MM.1S (cell line): ENCODE measurements at regions not wholly inside any gene's neighbourhood (a gene's known extent, or its start where the extent isn't known, plus 50 kb on each side); places are given as distances from the start of the nearest gene placed in this dataset.

Experiments
- DNase-seq: peaks from one replicate; pipeline ENCODE4 v3.0.0-alpha.2; 2015
- H2AFZ ChIP-seq: fragments of 300-600 bp; sonication (generic); 2 replicates; pipeline ENCODE4 v1.6.0; 2016; ENCODE audit warnings: antibody characterized with exemption, low read length
- H3F3A ChIP-seq: fragments of 300-600 bp; sonication (generic); 2 replicates; pipeline ENCODE4 v1.6.1; 2016; ENCODE audit warnings: mild to moderate bottlenecking, antibody characterized with exemption, low read length, moderate library complexity, mixed read lengths; ENCODE audit not compliant: insufficient read depth
- H3K27ac ChIP-seq: fragments of 300-600 bp; sonication (generic); 2 replicates; pipeline ENCODE4 v1.5.1; 2016; ENCODE audit warnings: mild to moderate bottlenecking, low read length
- H3K27me3 ChIP-seq: fragments of 300-600 bp; sonication (generic); replicated peaks from 2 replicates; pipeline ENCODE4 v1.6.0; 2016; ENCODE audit warnings: low read length; ENCODE audit not compliant: insufficient read depth
- H3K36me3 ChIP-seq: fragments of 300-600 bp; sonication (generic); replicated peaks from 2 replicates; pipeline ENCODE4 v1.6.1; 2016; ENCODE audit warnings: mild to moderate bottlenecking, low read length, mixed read lengths; ENCODE audit not compliant: insufficient read depth
- H3K4me1 ChIP-seq: fragments of 300-600 bp; sonication (generic); 2 replicates; pipeline ENCODE4 v1.6.1; 2016; ENCODE audit warnings: low read length, mixed read lengths
- H3K4me2 ChIP-seq: fragments of 300-600 bp; sonication (generic); 2 replicates; pipeline ENCODE4 v1.6.0; 2016; ENCODE audit warnings: low read depth, low read length
- H3K4me3 ChIP-seq: fragments of 300-600 bp; sonication (generic); 2 replicates; pipeline ENCODE4 v1.5.1; 2016; ENCODE audit warnings: low read length, mixed read lengths
- H3K79me2 ChIP-seq: fragments of 300-600 bp; sonication (generic); 2 replicates; pipeline ENCODE4 v1.6.1; 2016; ENCODE audit warnings: mixed run types, low read length, mixed read lengths
- H3K9ac ChIP-seq: fragments of 300-600 bp; sonication (generic); 2 replicates; pipeline ENCODE4 v1.6.1; 2016; ENCODE audit warnings: low read length, mixed read lengths
- H3K9me2 ChIP-seq: fragments of 300-600 bp; sonication (generic); replicated peaks from 2 replicates; pipeline ENCODE4 v1.6.1; 2016; ENCODE audit warnings: mild to moderate bottlenecking, low read length, mixed read lengths; ENCODE audit not compliant: insufficient read depth
- H3K9me3 ChIP-seq: fragments of 300-600 bp; sonication (generic); replicated peaks from 2 replicates; pipeline ENCODE4 v1.6.1; 2016; ENCODE audit warnings: mild to moderate bottlenecking, low read length, mixed read lengths; ENCODE audit not compliant: insufficient read depth
- H4K20me1 ChIP-seq: fragments of 300-600 bp; sonication (generic); 2 replicates; pipeline ENCODE4 v1.6.1; 2016; ENCODE audit warnings: mild to moderate bottlenecking, low read length, moderate library complexity, mixed read lengths; ENCODE audit not compliant: insufficient read depth
- EZH2 ChIP-seq: fragments of 300-600 bp; sonication (generic); optimal IDR thresholded peaks from 2 replicates; pipeline ENCODE3; 2017; ENCODE audit warnings: low read depth, mild to moderate bottlenecking, antibody characterized with exemption, low read length, mixed read lengths
- EZH2phosphoT487 ChIP-seq: fragments of 300-600 bp; sonication (generic); IDR thresholded peaks from 2 replicates; pipeline ENCODE4 v1.6.1; 2018; ENCODE audit warnings: antibody characterized with exemption, low read length
- TF ChIP-seq, protein P1 (sequence below): fragments of 300-600 bp; sonication (generic); IDR thresholded peaks from 2 replicates; pipeline ENCODE4 v1.5.1; 2016; ENCODE audit warnings: antibody characterized with exemption, low read length, mixed read lengths

DNA sequence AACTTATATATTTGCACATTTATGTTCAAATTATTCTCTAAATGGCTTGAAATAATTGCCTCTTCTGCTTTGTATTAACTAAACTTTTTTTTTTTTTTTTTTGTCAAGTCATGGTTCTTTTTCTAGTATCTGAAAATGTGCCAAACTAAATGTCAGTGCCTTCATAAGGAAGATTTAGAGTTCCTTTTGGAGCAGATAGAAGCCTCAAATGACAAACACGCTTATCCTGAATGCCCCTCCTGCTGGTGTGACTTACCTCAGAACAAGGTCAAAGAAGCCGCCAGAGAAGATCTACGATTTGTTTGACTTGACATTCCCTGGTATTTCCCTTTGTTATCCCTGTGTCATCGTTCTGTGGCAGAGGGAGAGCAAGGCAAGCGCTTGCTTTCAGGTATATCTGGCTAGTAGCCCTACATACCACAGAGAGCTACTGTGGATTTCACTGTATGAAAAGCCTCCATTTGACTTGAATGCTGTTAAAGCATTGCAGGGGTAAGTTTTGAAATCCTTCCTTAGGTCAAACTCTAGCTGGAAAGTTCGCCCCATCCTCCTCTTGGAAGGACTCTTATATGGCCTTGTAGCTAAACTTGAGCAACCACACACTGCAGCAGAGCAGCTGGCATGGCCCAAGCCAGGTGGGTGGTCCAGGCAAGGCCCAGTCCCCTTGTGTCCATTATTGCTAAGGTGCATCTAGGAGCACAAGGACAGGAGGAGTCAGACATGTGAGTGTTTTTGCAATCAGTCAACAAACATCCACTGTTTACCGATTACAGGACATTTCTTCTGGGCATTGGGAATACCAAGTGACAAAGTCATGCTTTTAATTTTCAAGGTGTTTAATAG, 285.4 kb upstream of the USP25 start:
- no peaks in the 10 kb centered on the region for H3K36me3 ChIP-seq
- no peak for DNase-seq
- no peaks in the 10 kb centered on the region for H3K27me3 ChIP-seq
- no peak overlapping the region for H3K9ac ChIP-seq
- no peaks in the 10 kb centered on the region for H3F3A ChIP-seq
- no peak overlapping the region for H3K4me2 ChIP-seq
- no peak overlapping the region for H2AFZ ChIP-seq
- H3K79me2 ChIP-seq = no peaks in the 10 kb centered on the region
- TF ChIP-seq EZH2 (no peak), EZH2phosphoT487 (no peak)
- TF ChIP-seq, protein P1, sequence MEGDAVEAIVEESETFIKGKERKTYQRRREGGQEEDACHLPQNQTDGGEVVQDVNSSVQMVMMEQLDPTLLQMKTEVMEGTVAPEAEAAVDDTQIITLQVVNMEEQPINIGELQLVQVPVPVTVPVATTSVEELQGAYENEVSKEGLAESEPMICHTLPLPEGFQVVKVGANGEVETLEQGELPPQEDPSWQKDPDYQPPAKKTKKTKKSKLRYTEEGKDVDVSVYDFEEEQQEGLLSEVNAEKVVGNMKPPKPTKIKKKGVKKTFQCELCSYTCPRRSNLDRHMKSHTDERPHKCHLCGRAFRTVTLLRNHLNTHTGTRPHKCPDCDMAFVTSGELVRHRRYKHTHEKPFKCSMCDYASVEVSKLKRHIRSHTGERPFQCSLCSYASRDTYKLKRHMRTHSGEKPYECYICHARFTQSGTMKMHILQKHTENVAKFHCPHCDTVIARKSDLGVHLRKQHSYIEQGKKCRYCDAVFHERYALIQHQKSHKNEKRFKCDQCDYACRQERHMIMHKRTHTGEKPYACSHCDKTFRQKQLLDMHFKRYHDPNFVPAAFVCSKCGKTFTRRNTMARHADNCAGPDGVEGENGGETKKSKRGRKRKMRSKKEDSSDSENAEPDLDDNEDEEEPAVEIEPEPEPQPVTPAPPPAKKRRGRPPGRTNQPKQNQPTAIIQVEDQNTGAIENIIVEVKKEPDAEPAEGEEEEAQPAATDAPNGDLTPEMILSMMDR = no peak
- no peaks in the 10 kb centered on the region for H4K20me1 ChIP-seq
- H3K4me3 ChIP-seq = no peak overlapping the region
- H3K4me1 ChIP-seq = no peaks in the 10 kb centered on the region
- H3K27ac ChIP-seq = no peak overlapping the region
- H3K9me2 ChIP-seq = no peaks in the 10 kb centered on the region
- no peaks in the 10 kb centered on the region for H3K9me3 ChIP-seq

DNA sequence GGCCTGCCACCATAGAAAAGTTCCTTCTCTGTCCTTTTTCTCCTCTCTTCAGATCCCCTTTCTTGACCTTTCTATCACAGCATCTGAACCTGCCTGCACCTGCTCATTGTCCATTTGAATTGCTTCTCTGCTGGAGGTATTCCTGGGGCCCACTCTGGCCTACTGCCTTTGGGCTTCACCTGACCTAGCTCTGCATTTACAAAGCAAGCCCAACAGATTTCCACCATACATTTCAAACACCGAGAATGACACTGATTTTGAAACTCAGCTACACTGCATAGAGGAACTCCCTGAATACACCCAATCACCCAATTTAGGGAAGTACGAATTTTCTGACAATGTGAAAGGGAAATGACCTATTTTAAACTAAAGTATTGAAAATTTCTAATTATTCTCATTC, 284.5 kb upstream of the USP25 start:
- no peaks in the 10 kb centered on the region for H4K20me1 ChIP-seq
- H3K79me2 ChIP-seq = no peaks in the 10 kb centered on the region
- no peak overlapping the region for H3K9ac ChIP-seq
- no peak overlapping the region for H2AFZ ChIP-seq
- H3K4me1 ChIP-seq = no peaks in the 10 kb centered on the region
- no peak overlapping the region for H3K4me2 ChIP-seq
- H3K9me2 ChIP-seq = no peaks in the 10 kb centered on the region
- H3F3A ChIP-seq = no peaks in the 10 kb centered on the region
- H3K36me3 ChIP-seq = no peaks in the 10 kb centered on the region
- H3K4me3 ChIP-seq = no peak overlapping the region
- DNase-seq = no peak
- no peaks in the 10 kb centered on the region for H3K27me3 ChIP-seq
- no peak for TF ChIP-seq EZH2phosphoT487
- TF ChIP-seq, protein P1 = no peak
- TF ChIP-seq EZH2 = no peak
- no peak overlapping the region for H3K27ac ChIP-seq
- H3K9me3 ChIP-seq = no peaks in the 10 kb centered on the region

DNA sequence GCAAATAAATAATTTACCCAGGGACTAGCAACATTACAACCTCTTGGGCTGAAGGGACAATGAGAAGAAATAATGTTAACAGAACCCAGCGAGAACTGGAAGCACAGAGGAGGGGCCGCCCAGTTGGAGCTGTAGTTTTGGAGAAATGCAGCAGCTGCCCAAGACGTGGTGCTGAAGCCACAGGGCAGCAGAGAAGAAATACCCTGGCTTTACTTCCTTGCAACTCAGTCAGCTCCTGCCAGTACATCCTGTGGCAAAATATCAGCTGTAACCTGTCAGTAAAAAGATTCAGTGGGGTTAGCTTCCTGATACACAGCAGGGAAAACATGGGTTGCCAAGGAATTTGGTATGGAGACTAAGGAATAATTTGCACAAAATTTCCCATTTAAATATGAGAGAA, 283.6 kb upstream of the USP25 start:
- no peak overlapping the region for H3K4me2 ChIP-seq
- DNase-seq = no peak

More for the DNA sequence above, 283.6 kb upstream of the USP25 start:
- Histone ChIP-seq H3K36me3 (no peaks in the 10 kb centered on the region), H3K9ac (no peak overlapping the region), H3K27me3 (no peaks in the 10 kb centered on the region), H3F3A (no peaks in the 10 kb centered on the region), H3K9me2 (no peaks in the 10 kb centered on the region), H3K4me1 (no peaks in the 10 kb centered on the region), H3K79me2 (no peaks in the 10 kb centered on the region), H2AFZ (no peak overlapping the region), H3K4me3 (no peak overlapping the region), H3K27ac (no peak overlapping the region), H4K20me1 (no peaks in the 10 kb centered on the region), H3K9me3 (no peaks in the 10 kb centered on the region)
- TF ChIP-seq, protein P1 = no peak
- TF ChIP-seq EZH2phosphoT487 = no peak
